GM12875 (cell line): ENCODE measurements at regions not wholly inside any gene's neighbourhood (a gene's known extent, or its start where the extent isn't known, plus 50 kb on each side); places are given as distances from the start of the nearest gene placed in this dataset.
"Not testable (repeated sequence)": the region's sequence is repeated elsewhere in the genome, so short reads cannot be mapped to it uniquely, and the experiment has no call there.

Experiments
- H3K4me3 ChIP-seq: one replicate; pipeline ENCODE4 v1.5.1; 2011; ENCODE audit warnings: low read depth, low read length, control low read depth
- CTCF ChIP-seq: IDR thresholded peaks from 2 replicates; pipeline ENCODE4 v1.5.1; 2011; ENCODE audit warnings: low read depth, mild to moderate bottlenecking, control low read depth, inconsistent platforms, low read length, moderate library complexity, borderline replicate concordance; ENCODE audit not compliant: insufficient read depth

GRCh38 chr1:164165466-164165865 is 393.5 kb upstream of the PBX1 start:
- no peak overlapping the region for H3K4me3 ChIP-seq
- no peak for TF ChIP-seq CTCF

- H3K4me3 ChIP-seq = not testable (repeated sequence)
Observed at GRCh38 chr1:164166454-164166853, 392.5 kb upstream of the PBX1 start.

GRCh38 chr1:164177118-164177517 is 381.9 kb upstream of the PBX1 start:
- TF ChIP-seq CTCF = no peak
- no peak overlapping the region for H3K4me3 ChIP-seq

GRCh38 chr1:164180824-164181223 is 378.2 kb upstream of the PBX1 start:
- H3K4me3 ChIP-seq = no peak overlapping the region

GRCh38 chr1:164183854-164184635 is 374.9 kb upstream of the PBX1 start:
- TF ChIP-seq CTCF = no peak
- no peak overlapping the region for H3K4me3 ChIP-seq

More at GRCh38 chr1:164180824-164181223, 378.2 kb upstream of the PBX1 start:
- TF ChIP-seq CTCF = no peak

GRCh38 chr1:164186881-164187280 is 372.1 kb upstream of the PBX1 start:
- H3K4me3 ChIP-seq = no peak overlapping the region
- TF ChIP-seq CTCF = no peak

GRCh38 chr1:164188497-164188896 is 370.5 kb upstream of the PBX1 start:
- no peak for TF ChIP-seq CTCF
- no peak overlapping the region for H3K4me3 ChIP-seq

- no peak for TF ChIP-seq CTCF
- H3K4me3 ChIP-seq = no peak overlapping the region
Observed at GRCh38 chr1:164191191-164191590, 367.8 kb upstream of the PBX1 start.
